Activated CD8-positive, alpha-beta memory T cell treated with anti-CD3 and anti-CD28 coated beads, Interleukin-2, amount 50 U/mL, for 48 hours (primary cell): ENCODE measurements at regions not wholly inside any gene's neighbourhood (a gene's known extent, or its start where the extent isn't known, plus 50 kb on each side); places are given as distances from the start of the nearest gene placed in this dataset.

Experiments used
- DNase-seq: peaks from one replicate; pipeline ENCODE4 v3.0.0-alpha.2; 2020

DNA sequence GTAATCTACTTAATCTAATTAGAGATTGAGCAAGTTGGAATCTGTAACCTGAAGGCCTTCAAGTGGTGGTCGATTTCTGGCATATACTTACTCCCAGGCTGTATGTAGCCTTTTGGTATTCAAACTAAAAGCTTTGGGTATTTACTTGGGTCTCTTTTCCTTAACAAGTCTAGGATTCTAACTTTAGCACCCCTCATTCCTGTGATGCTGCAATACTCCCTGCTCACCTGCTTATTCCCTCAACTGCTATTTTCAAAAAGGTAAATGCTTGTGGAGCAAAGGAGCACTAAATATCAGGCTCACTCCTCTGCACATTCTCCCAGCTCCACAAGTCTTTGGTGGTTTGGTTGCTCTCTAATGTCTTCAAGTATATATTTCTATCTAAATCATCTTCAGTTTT lies 68.0 kb upstream of the CYYR1 start:
- DNase-seq: no peak

DNA sequence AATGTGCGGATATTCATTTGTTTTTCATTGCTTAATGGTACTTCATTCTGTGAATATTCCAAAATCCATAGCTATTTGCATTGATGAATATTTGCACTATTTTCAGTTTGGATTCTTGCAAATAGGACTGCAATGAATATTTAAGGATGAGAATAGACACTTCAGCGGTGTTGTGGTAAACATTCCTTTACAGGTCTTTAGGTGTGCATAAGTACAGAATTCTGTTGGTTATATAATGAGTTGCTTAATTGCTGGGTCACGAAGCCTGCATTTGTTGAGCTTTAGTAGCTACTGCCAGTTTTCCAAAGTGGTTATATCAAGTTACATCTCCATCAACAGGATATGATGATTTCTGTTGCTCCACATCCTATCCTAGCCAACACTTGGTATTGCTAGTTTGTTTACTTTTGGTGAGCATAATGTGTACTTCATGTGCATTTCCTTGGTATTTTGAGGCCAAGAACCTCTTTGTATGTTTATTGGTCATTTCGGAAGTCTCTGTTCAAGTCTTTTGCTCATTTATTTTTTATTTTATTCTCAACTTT lies 64.2 kb upstream of the CYYR1 start:
- DNase-seq: no peak

DNA sequence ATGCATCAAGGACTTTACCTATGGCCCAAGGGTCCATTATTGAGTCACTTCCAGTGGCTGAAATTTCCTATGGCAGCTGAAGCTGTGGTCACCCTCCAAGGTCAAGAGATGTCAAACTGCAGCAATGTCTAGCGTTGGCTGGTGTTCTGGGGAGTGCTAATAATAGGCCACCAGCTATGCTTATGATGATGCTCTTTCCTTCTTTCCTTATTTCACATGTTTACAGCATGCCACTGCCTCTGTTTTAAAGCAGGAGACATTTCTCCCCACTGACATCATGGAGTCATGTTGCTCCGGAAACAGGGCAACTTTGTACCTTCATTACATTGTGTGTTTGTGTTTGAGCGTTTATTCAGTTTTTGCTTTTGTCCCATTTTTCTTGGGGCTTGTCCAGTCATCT lies 62.6 kb upstream of the CYYR1 start:
- no peak for DNase-seq

DNA sequence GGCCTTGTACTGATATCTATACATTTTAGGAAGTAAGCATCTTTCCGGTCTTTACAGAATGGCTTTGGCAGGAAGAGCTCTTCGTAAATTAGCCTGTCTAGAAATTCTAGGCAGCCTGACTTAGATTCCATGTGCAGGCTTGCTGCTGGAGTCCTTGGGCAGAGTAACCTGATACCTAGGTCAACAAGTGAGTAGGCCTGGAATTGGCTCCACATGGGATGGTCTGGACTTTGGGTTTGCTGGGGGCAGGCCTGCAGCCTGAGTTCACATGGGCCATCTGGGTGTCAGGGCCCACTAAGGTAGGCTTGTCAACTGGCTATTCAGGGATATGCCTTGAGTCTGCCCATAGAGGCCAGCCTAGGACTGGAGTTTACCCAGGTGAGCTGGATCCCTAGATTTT lies 59.6 kb upstream of the CYYR1 start:
- no peak for DNase-seq

DNA sequence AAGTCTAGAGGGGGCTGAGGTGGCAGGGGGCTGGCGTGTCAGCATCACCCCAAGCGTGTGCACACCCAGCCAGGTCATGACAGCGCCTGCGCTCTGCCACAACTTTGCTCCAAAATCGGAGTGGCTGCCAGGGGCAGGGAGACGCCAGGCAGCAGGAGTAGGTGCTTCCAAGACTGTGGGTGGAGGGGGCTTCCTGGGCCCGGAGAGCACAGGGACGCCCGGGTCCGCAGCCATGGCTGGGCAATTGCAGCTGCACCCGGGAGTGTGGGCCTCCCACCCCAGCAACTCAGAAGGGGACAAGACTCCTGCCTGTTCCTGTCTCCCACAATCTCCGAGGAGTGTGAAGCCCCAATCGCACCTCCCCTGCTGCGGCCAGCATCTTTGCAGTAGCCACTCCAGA lies 53.1 kb upstream of the CYYR1 start:
- no peak for DNase-seq

DNA sequence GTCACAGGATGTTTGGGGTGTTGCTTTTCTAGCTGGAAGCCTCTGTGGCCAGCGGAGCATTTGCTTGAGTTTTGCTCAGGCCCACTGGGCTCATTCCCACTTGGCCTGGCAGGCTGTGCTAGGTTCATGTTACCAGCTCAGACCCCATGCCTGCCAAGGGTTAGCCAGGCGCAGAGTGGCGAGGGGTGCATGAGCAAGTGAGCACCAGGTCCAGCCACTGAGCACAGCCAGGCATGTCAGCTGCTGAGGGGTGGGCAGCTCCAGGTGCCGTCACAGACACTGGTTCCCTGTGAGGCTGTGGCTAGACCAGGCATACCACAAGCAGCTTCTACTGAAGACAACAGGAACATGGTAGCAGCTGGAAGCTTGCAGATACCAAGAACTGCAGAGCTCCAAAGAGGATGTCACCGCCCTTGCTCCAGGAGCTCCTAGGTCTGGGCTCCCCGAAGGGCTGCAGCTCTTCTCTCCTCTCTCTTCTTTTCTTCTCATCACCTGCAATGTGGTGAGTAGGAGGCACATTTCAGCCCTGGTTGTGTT lies 52.0 kb upstream of the CYYR1 start:
- no peak for DNase-seq
